Inflammatory macrophage treated with lipopolysaccharide for 4 hours (primary cell): ENCODE measurements at regions not wholly inside any gene's neighbourhood (a gene's known extent, or its start where the extent isn't known, plus 50 kb on each side); places are given as distances from the start of the nearest gene placed in this dataset.
"Not testable (repeated sequence)": the region's sequence is repeated elsewhere in the genome, so short reads cannot be mapped to it uniquely, and the experiment has no call there.

Source experiments
- DNase-seq: peaks from one replicate; pipeline ENCODE4 v3.0.0-alpha.2; 2020

DNA sequence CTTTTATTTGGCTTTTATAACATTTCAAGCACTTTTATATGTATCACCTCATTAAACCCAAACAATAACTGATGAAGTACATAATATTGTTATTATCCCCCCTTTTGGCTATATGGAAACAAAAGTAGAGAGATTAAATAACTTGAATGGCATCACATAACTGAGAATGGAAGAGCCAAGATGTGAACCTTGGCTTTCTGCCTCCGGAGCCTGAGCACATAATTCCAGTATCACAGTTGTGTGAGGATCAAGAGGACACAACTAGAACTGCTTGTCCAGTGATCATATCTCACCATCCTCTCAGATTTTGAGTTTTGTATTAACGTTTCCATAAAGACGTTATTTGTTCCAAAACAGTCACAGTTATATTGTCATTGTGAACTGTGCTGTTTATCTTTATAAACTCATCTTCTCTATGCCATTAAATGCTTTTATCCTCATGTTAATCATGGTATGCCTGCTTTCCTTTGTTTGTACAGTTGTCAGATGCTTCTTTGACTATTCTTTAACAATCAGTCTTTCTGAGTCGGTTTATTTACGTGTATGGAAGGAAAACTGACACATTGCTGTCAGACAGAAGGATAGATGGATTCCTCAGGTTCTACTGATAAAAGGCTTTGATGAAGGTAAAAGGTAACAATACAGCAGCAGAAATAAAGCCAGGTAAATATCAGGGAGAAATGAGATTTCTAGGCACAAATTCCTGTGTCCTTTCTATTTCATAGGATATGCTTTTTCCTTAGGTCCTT, 92.0 kb upstream of the FAM13C start:
- DNase-seq = no peak

DNA sequence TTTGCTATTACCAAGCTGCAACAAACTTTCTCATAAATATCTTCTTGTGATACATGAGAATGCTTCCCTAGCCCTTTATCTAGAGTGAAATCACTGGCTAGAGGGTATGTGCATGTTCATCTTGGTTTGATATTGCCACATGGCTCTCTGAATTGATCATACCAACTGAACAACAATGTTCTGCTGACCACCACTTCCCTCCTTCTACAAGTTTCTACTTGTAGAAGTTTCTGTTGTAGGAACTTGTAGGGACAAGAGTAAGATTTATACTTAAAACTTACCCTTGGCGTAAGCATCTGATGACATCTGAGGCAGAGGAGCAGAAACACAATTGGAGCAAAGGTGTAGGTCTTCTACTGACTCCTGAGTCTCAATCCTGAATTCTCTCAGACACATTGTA, 86.3 kb upstream of the FAM13C start:
- DNase-seq = no peak

DNA sequence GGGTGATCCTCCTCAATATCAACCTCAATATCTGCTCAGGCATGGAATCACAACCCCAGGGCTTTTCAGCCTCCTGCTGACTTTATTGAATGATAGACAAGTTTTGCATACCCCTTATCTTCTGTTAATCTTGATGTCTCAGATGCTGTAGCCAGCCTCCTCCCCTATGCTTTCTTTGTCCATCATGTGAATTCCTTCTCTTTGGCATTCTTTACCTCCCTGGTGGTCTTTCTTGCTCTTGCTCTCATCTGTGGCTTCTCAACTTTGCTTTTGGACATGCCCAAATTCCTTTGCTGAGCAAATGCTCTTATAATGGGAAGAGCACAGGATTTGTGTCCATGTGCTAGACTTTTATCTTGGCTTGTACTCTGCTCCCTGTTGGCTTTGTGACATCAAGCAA, 73.4 kb upstream of the FAM13C start:
- DNase-seq = no peak

DNA sequence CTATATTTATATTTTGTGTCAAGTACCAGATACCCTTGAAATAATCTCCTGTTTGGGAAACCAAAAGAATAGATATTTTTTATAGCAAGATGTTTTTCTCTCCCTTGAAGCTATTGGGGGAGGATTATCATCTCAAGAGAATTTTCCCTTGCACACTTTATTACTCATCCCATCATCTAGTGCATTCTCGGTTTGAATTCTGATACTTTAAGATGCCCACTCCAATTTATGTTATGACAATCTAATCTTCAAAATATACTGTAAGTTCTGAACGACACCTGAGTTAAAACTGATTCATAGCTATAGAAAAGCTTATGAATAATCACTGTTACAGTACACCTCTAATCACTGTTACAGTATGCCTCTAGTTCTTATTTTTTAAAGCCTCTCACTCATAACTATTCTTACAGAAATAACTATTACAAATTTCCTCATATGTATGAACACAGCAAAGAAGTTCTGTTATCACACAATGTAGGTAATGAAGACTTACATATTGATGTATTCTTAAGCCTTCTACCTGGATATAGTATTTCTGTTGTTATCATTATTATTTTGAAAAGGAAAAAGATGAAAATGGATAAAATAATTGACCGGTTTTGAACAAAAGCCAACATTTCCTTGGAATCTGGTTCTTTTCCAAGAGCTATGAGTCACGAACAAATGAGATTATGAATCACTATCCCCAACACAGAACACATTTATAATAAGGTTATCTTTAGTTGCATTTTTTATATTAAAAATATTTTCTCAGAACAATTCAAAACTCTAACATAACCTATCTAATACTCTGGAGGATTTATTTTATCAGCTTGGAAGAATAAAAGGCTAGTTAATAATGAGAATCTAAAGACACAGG, 72.3 kb upstream of the FAM13C start:
- no peak for DNase-seq

DNA sequence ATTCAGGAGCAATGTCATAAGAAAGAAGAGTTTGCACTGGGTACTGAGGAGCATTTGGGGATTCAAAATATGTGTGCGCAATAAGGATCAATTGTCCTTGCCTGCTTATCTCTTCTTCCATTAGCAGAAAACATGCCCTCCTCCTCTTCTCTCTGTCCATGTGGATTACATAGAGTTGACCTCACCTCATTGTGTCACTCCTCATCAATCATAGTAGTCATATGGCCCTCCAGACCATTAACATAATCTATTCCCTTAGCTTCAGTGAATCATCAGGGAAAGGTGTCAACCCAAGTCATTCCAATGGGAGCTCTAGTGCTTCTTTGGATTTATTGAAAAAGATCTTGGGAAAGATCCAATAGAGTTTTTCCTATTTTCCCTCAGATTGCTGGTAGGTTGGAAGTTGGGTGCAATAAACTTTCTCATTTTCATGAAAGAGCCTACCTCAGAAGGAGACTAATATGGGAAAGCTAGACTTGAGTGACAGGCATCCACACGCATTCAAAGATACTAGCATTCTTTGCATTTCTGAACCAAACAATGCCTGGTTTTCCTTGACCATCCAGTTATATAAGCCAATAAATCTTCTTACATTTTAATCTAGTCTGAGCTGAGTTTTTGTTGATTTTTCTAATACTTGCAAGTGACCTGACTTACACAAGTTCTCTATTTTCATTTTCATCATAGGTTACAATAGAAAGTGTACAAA, 71.5 kb upstream of the FAM13C start:
- DNase-seq = no peak

DNA sequence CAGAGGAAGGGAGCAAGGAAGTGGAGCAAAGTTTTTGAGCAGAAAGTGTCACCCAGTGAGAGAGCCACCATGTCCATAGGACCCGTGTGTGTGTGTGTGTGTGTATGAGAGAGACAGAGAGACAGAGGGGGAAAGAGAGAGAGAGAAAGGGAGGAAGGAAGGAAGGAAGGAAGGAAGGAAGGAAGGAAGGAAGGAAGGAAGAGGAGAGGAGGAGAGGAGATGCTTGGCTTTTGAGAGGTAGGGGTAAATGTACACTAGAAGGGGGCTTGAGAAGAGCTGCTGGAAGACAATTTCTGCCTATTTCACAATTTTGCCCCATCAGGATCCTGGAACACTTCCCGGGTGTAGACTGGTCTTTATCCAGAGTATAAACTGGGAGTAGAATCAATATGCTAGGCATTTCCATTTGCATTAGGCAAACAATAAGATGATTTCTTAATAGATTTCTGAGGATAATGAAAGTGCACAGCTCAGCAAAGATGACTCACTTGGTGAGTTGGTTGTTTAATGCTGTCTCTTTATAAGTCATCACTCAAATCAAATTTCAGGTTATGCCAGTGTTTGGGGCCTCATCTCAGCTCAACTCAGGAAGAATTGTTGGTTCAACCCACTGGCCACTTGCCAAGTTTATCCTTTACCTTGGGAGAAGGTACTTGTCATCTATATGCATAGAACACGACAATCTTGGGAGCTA, 70.0 kb upstream of the FAM13C start:
- DNase-seq = no peak

DNA sequence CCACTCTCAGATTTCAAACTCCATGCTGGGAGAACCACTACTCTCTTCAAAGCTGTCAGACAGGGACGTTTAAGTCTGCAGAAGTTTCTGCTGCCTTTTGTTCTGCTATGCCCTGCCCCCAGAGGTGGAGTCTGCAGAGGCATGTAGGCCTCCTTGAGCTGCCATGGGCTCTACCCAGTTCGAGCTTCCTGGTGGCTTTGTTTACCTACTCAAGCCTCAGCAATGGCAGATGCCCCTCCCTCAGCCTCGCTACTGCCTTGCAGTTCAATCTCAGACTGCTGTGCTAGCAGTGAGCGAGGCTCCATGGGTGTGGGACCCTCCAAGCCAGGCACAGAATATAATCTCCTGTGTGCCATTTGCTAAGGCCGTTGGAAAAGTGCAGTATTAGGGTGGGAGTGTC, 51.4 kb upstream of the FAM13C start:
- not testable (repeated sequence) for DNase-seq
